ENCODE measurements at regions not wholly inside any gene's neighbourhood (a gene's known extent, or its start where the extent isn't known, plus 50 kb on each side); places are given as distances from the start of the nearest gene placed in this dataset.

- Histone ChIP-seq H2AFZ (ENCODE audit: insufficient read depth, low read depth, low read length, poor library complexity, severe bottlenecking) (no peak overlapping the region), H3K36me3 (replicated peaks in 1 of 2; ENCODE audit: control insufficient read depth in 1 of 2, insufficient read depth in 2 of 2, low read length in 2 of 2) (no peaks in the 10 kb centered on the region), H3K27ac (ENCODE audit: low read depth in 1 of 2, low read length in 2 of 2) (no peak overlapping the region), H3K9me3 (replicated peaks in 1 of 2; ENCODE audit: control insufficient read depth in 1 of 2, insufficient read depth in 1 of 2, low read length in 2 of 2) (peaks cover 3 to 15% of the 10 kb centered on the region in 2 donors), H3K4me3 (replicated peaks in 1 of 3; ENCODE audit: low read depth in 2 of 3, low read length in 3 of 3) (no peak overlapping the region), H3K9ac (ENCODE audit: insufficient read depth, low read length, poor library complexity, severe bottlenecking) (no peak overlapping the region), H3K79me2 (ENCODE audit: insufficient read depth, low read length) (no peaks in the 10 kb centered on the region), H3K4me1 (ENCODE audit: control insufficient read depth in 1 of 2, insufficient read depth in 2 of 2, low read length in 2 of 2) (no peaks in the 10 kb centered on the region), H3K27me3 (ENCODE audit: control insufficient read depth in 2 of 2, insufficient read depth in 2 of 2, low read length in 2 of 2) (no peaks in the 10 kb centered on the region), H4K20me1 (ENCODE audit: insufficient read depth, low read length) (no peaks in the 10 kb centered on the region), H3K4me2 (replicated peaks; ENCODE audit: extremely low read depth, low read length, poor library complexity, severe bottlenecking) (no peak overlapping the region)
- peaks cover 0 to 5% (median 3%) of the 10 kb centered on the region in 7 donors for H3K9me3 Mint-ChIP-seq
- intact Hi-C loops (cut with micrococcal nuclease) = no loop called here
- H3K27me3 Mint-ChIP-seq (ENCODE audit: low read depth in 3 of 3) = no peaks in the 10 kb centered on the region
- H3K4me1 Mint-ChIP-seq = no peaks in the 10 kb centered on the region
- WGBS (ENCODE audit: insufficient coverage) = 100% methylated on average over 3 of the region's 3 CpGs
- H3K4me3 Mint-ChIP-seq = no peak overlapping the region
- no peaks in the 10 kb centered on the region for H3K36me3 Mint-ChIP-seq
- TF ChIP-seq, protein P1, sequence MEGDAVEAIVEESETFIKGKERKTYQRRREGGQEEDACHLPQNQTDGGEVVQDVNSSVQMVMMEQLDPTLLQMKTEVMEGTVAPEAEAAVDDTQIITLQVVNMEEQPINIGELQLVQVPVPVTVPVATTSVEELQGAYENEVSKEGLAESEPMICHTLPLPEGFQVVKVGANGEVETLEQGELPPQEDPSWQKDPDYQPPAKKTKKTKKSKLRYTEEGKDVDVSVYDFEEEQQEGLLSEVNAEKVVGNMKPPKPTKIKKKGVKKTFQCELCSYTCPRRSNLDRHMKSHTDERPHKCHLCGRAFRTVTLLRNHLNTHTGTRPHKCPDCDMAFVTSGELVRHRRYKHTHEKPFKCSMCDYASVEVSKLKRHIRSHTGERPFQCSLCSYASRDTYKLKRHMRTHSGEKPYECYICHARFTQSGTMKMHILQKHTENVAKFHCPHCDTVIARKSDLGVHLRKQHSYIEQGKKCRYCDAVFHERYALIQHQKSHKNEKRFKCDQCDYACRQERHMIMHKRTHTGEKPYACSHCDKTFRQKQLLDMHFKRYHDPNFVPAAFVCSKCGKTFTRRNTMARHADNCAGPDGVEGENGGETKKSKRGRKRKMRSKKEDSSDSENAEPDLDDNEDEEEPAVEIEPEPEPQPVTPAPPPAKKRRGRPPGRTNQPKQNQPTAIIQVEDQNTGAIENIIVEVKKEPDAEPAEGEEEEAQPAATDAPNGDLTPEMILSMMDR (IDR thresholded peaks at IDR 0.05) = no peak
- H3K27ac Mint-ChIP-seq = no peak overlapping the region
- DNase-seq = no peak
Observed at GRCh38 chr3:20396335-20396734, 210.3 kb upstream of the SGO1 start.

GRCh38 chr3:20395692-20396091, 209.7 kb upstream of the SGO1 start:
- Histone ChIP-seq H3K27ac (ENCODE audit: low read depth in 1 of 2, low read length in 2 of 2) (no peak overlapping the region), H3K4me2 (replicated peaks; ENCODE audit: extremely low read depth, low read length, poor library complexity, severe bottlenecking) (no peak overlapping the region), H3K9me3 (replicated peaks in 1 of 2; ENCODE audit: control insufficient read depth in 1 of 2, insufficient read depth in 1 of 2, low read length in 2 of 2) (peaks cover 5 to 15% of the 10 kb centered on the region in 2 donors), H3K4me3 (replicated peaks in 1 of 3; ENCODE audit: low read depth in 2 of 3, low read length in 3 of 3) (no peak overlapping the region), H2AFZ (ENCODE audit: insufficient read depth, low read depth, low read length, poor library complexity, severe bottlenecking) (no peak overlapping the region), H3K36me3 (replicated peaks in 1 of 2; ENCODE audit: control insufficient read depth in 1 of 2, insufficient read depth in 2 of 2, low read length in 2 of 2) (no peaks in the 10 kb centered on the region), H3K9ac (ENCODE audit: insufficient read depth, low read length, poor library complexity, severe bottlenecking) (no peak overlapping the region), H4K20me1 (ENCODE audit: insufficient read depth, low read length) (no peaks in the 10 kb centered on the region), H3K4me1 (ENCODE audit: control insufficient read depth in 1 of 2, insufficient read depth in 2 of 2, low read length in 2 of 2) (no peaks in the 10 kb centered on the region), H3K79me2 (ENCODE audit: insufficient read depth, low read length) (no peaks in the 10 kb centered on the region), H3K27me3 (ENCODE audit: control insufficient read depth in 2 of 2, insufficient read depth in 2 of 2, low read length in 2 of 2) (no peaks in the 10 kb centered on the region)
- intact Hi-C loops (cut with micrococcal nuclease) = no loop called here
- H3K27ac Mint-ChIP-seq = no peak overlapping the region
- H3K4me3 Mint-ChIP-seq = no peak overlapping the region
- no peak for DNase-seq
- TF ChIP-seq, protein P1 (IDR thresholded peaks at IDR 0.05) = no peak
- H3K9me3 Mint-ChIP-seq = peaks cover 0 to 5% (median 3%) of the 10 kb centered on the region in 7 donors
- no peaks in the 10 kb centered on the region for H3K27me3 Mint-ChIP-seq (ENCODE audit: low read depth in 3 of 3)
- no peaks in the 10 kb centered on the region for H3K4me1 Mint-ChIP-seq
- H3K36me3 Mint-ChIP-seq = no peaks in the 10 kb centered on the region
- WGBS (ENCODE audit: insufficient coverage) = 100% methylated on average over 1 of the region's 4 CpGs

Measured in CD14-positive monocyte (primary cell).